NCI-H1417 treated with DMSO at 0.1 percent for 48 hours (cell line): ENCODE measurements at regions not wholly inside any gene's neighbourhood (a gene's known extent, or its start where the extent isn't known, plus 50 kb on each side); places are given as distances from the start of the nearest gene placed in this dataset.
"Not testable (repeated sequence)": the region's sequence is repeated elsewhere in the genome, so short reads cannot be mapped to it uniquely, and the experiment has no call there.

Experiments
- DNase-seq: peaks from one replicate; lab custom pipeline; 2025; lab: John Stamatoyannopoulos, UW

GRCh38 chr3:26068890-26069289, 279.0 kb downstream of the OXSM start:
- DNase-seq, result no peak

GRCh38 chr3:26070854-26071253, 281.0 kb downstream of the OXSM start:
- DNase-seq, result no peak

GRCh38 chr3:26074080-26074479, 284.2 kb downstream of the OXSM start:
- no peak for DNase-seq

GRCh38 chr3:26078539-26078938, 288.6 kb downstream of the OXSM start:
- no peak for DNase-seq

GRCh38 chr3:26081166-26081565, 291.3 kb downstream of the OXSM start:
- no peak for DNase-seq

GRCh38 chr3:26081806-26082205, 291.9 kb downstream of the OXSM start:
- no peak for DNase-seq

- DNase-seq, result no peak
These were observed 293.0 kb downstream of the OXSM start for GRCh38 chr3:26082911-26083310.

GRCh38 chr3:26084629-26085028, 294.7 kb downstream of the OXSM start:
- DNase-seq, result no peak

- no peak for DNase-seq
These were observed 297.9 kb downstream of the OXSM start for GRCh38 chr3:26087751-26088150.

GRCh38 chr3:26089249-26089648, 299.4 kb downstream of the OXSM start:
- DNase-seq, result no peak

GRCh38 chr3:26090589-26090988, 300.7 kb downstream of the OXSM start:
- no peak for DNase-seq

- peak; percentile 85 for DNase-seq
These were observed 301.2 kb downstream of the OXSM start for GRCh38 chr3:26091096-26091495.

- no peak for DNase-seq
These were observed 301.7 kb downstream of the OXSM start for GRCh38 chr3:26091626-26092025.

GRCh38 chr3:26097111-26097510, 307.2 kb downstream of the OXSM start:
- DNase-seq, result not testable (repeated sequence)

- no peak for DNase-seq
These were observed 309.8 kb downstream of the OXSM start for GRCh38 chr3:26099692-26100091.

- DNase-seq, result no peak
These were observed 310.3 kb downstream of the OXSM start for GRCh38 chr3:26100176-26100575.

- DNase-seq, result no peak
These were observed 312.5 kb downstream of the OXSM start for GRCh38 chr3:26102376-26102775.

GRCh38 chr3:26104851-26105251, 315.0 kb downstream of the OXSM start:
- DNase-seq, result no peak

- no peak for DNase-seq
These were observed 315.4 kb downstream of the OXSM start for GRCh38 chr3:26105261-26105660.

- no peak for DNase-seq
These were observed 316.3 kb downstream of the OXSM start for GRCh38 chr3:26106228-26106627.

- no peak for DNase-seq
These were observed 319.1 kb downstream of the OXSM start for GRCh38 chr3:26108846-26109489.

- no peak for DNase-seq
These were observed 325.0 kb downstream of the OXSM start for GRCh38 chr3:26114851-26115250.

- no peak for DNase-seq
These were observed 328.3 kb downstream of the OXSM start for GRCh38 chr3:26118165-26118564.

- DNase-seq, result no peak
These were observed 343.1 kb downstream of the OXSM start for GRCh38 chr3:26132942-26133341.

- DNase-seq, result no peak
These were observed 351.4 kb downstream of the OXSM start for GRCh38 chr3:26141296-26141695.
